Right cardiac atrium (tissue), 5 donors: ENCODE measurements at regions not wholly inside any gene's neighbourhood (a gene's known extent, or its start where the extent isn't known, plus 50 kb on each side); places are given as distances from the start of the nearest gene placed in this dataset.
"Not testable (repeated sequence)": the region's sequence is repeated elsewhere in the genome, so short reads cannot be mapped to it uniquely, and the experiment has no call there.

ENCODE experiments used
- ATAC-seq, 2 donors: fragments of 200-7000 bp; cut with Tn5 transposase; one replicate each; pipeline versions ENCODE4 v1.8.0 to v1.9.1; 2020; ENCODE audit warnings: moderate library complexity in 2 of 2, mild to moderate bottlenecking in 1 of 2
- DNase-seq, 3 donors: peaks; one replicate each; pipeline ENCODE4 v3.0.0-alpha.2; 2020
- H3K27ac ChIP-seq: one replicate; pipeline ENCODE4 v1.5.1; 2013; ENCODE audit warnings: mild to moderate bottlenecking, low read length, control low read depth, moderate library complexity
- H3K27me3 ChIP-seq: one replicate; pipeline ENCODE4 v1.6.1; 2013; ENCODE audit not compliant: control insufficient read depth, insufficient read depth
- H3K4me1 ChIP-seq: one replicate; pipeline ENCODE4 v1.6.1; 2013; ENCODE audit warnings: low read length; ENCODE audit not compliant: control insufficient read depth, insufficient read depth
- H3K4me3 ChIP-seq: one replicate; pipeline ENCODE4 v1.5.1; 2013; ENCODE audit warnings: low read length, control low read depth
- H3K9me3 ChIP-seq: one replicate; pipeline ENCODE4 v1.6.1; 2013; ENCODE audit warnings: low read length; ENCODE audit not compliant: control insufficient read depth
- WGBS: extraction: QIAGEN DNeasy Blood & Tissue Kit; methylation state at CpG from one replicate; pipeline ENCODE4 v1.1.7; 2013; 5-methylcytosine and 5-hydroxymethylcytosine counted together
- intact Hi-C, 4 donors: fragments of 100-400 bp; cut with DNase I; formaldehyde crosslinking; loops; one replicate each; pipeline versions ENCODE4 v1.11.0 to v1.14.0; 2022 to 2023
- donor health status: healthy with polysubstance abuse.
- donor health status: DM: no; HTN: yes; CAD: no.
- donor health status: DM: no; HTN: no; CAD: no.
- donor health status: DM: no; HTN: yes; CAD: no; lungs with severe emphysema.
- donor health status: DM: yes; HTN: yes; CAD: no.

- no peak overlapping the region for H3K27ac ChIP-seq
- no peaks in the 10 kb centered on the region for H3K9me3 ChIP-seq
- H3K4me3 ChIP-seq = no peak overlapping the region
- H3K27me3 ChIP-seq = no peaks in the 10 kb centered on the region
- peaks cover 2% of the 10 kb centered on the region for H3K4me1 ChIP-seq
- DNase-seq (no peak), ATAC-seq (no peak)
- WGBS = 79% methylated on average over 5 of the region's 5 CpGs
- intact Hi-C loops = no loop called here
Measured at GRCh38 chr1:166675213-166675612, 164.1 kb upstream of the POGK start.

GRCh38 chr1:166676981-166677380, 162.3 kb upstream of the POGK start:
- H3K27ac ChIP-seq = no peak overlapping the region
- no peaks in the 10 kb centered on the region for H3K27me3 ChIP-seq
- no peak for DNase-seq
- no peak for ATAC-seq
- no peaks in the 10 kb centered on the region for H3K9me3 ChIP-seq
- H3K4me1 ChIP-seq = peaks cover 2% of the 10 kb centered on the region
- intact Hi-C loops = no loop called here
- H3K4me3 ChIP-seq = no peak overlapping the region

GRCh38 chr1:166679369-166679768, 159.9 kb upstream of the POGK start:
- WGBS = 79% methylated on average over 1 of the region's 1 CpG
- Histone ChIP-seq H3K4me1 (peaks cover 2% of the 10 kb centered on the region), H3K4me3 (no peak overlapping the region), H3K9me3 (no peaks in the 10 kb centered on the region), H3K27ac (no peak overlapping the region), H3K27me3 (no peaks in the 10 kb centered on the region)
- intact Hi-C loops = no loop called here
- DNase-seq (no peak), ATAC-seq (no peak)

- no peaks in the 10 kb centered on the region for H3K4me1 ChIP-seq
- no peaks in the 10 kb centered on the region for H3K9me3 ChIP-seq
- intact Hi-C loops = no loop called here
- ATAC-seq (no peak), DNase-seq (no peak)
- no peak overlapping the region for H3K4me3 ChIP-seq
- no peaks in the 10 kb centered on the region for H3K27me3 ChIP-seq
- WGBS = 97% methylated on average over 1 of the region's 1 CpG
- no peak overlapping the region for H3K27ac ChIP-seq
Measured at GRCh38 chr1:166682588-166682987, 156.7 kb upstream of the POGK start.

GRCh38 chr1:166684669-166685068, 154.6 kb upstream of the POGK start:
- intact Hi-C loops, H3K27ac ChIP-seq, H3K27me3 ChIP-seq, H3K4me1 ChIP-seq, DNase-seq, H3K9me3 ChIP-seq, H3K4me3 ChIP-seq, ATAC-seq: not testable (repeated sequence)

GRCh38 chr1:166685200-166685599, 154.1 kb upstream of the POGK start:
- intact Hi-C loops = no loop called here
- Histone ChIP-seq H3K27ac (no peak overlapping the region), H3K4me1 (no peaks in the 10 kb centered on the region), H3K27me3 (no peaks in the 10 kb centered on the region), H3K4me3 (no peak overlapping the region), H3K9me3 (no peaks in the 10 kb centered on the region)
- WGBS = 70% methylated on average over 1 of the region's 1 CpG
- DNase-seq (no peak), ATAC-seq (no peak)

GRCh38 chr1:166685891-166686290, 153.4 kb upstream of the POGK start:
- H3K4me1 ChIP-seq, ATAC-seq, intact Hi-C loops, DNase-seq, H3K4me3 ChIP-seq, H3K27me3 ChIP-seq, H3K27ac ChIP-seq, H3K9me3 ChIP-seq: not testable (repeated sequence)
- WGBS = 54% methylated on average over 1 of the region's 1 CpG

GRCh38 chr1:166690596-166690995, 148.7 kb upstream of the POGK start:
- intact Hi-C loops, H3K9me3 ChIP-seq, ATAC-seq, H3K27ac ChIP-seq, H3K4me3 ChIP-seq, H3K27me3 ChIP-seq, H3K4me1 ChIP-seq, DNase-seq: not testable (repeated sequence)
- WGBS = 85% methylated on average over 3 of the region's 3 CpGs

GRCh38 chr1:166691476-166691875, 147.8 kb upstream of the POGK start:
- 80% methylated on average over 3 of the region's 3 CpGs for WGBS
- Histone ChIP-seq H3K4me3 (no peak overlapping the region), H3K27me3 (no peaks in the 10 kb centered on the region), H3K4me1 (no peaks in the 10 kb centered on the region), H3K9me3 (no peaks in the 10 kb centered on the region), H3K27ac (no peak overlapping the region)
- ATAC-seq (no peak), DNase-seq (no peak)
- intact Hi-C loops = no loop called here

GRCh38 chr1:166692346-166692745, 146.9 kb upstream of the POGK start:
- no peaks in the 10 kb centered on the region for H3K9me3 ChIP-seq
- ATAC-seq = no peak
- H3K4me1 ChIP-seq = no peaks in the 10 kb centered on the region
- no peak for DNase-seq
- intact Hi-C loops = no loop called here
- no peak overlapping the region for H3K27ac ChIP-seq
- no peaks in the 10 kb centered on the region for H3K27me3 ChIP-seq
- WGBS = 65% methylated on average over 2 of the region's 2 CpGs
- no peak overlapping the region for H3K4me3 ChIP-seq

- Histone ChIP-seq H3K9me3 (no peaks in the 10 kb centered on the region), H3K27ac (no peak overlapping the region), H3K4me3 (no peak overlapping the region), H3K27me3 (no peaks in the 10 kb centered on the region), H3K4me1 (no peaks in the 10 kb centered on the region)
- ATAC-seq = no peak
- 68% methylated on average over 4 of the region's 4 CpGs for WGBS
- no peak for DNase-seq
- intact Hi-C loops = no loop called here
Measured at GRCh38 chr1:166693158-166693557, 146.1 kb upstream of the POGK start.

GRCh38 chr1:166693673-166694297, 145.5 kb upstream of the POGK start:
- no peak overlapping the region for H3K27ac ChIP-seq
- intact Hi-C loops = no loop called here
- no peak for ATAC-seq

More at GRCh38 chr1:166693673-166694297, 145.5 kb upstream of the POGK start:
- WGBS = 57% methylated on average over 4 of the region's 4 CpGs
- H3K4me1 ChIP-seq = no peaks in the 10 kb centered on the region
- no peak overlapping the region for H3K4me3 ChIP-seq
- no peak for DNase-seq
- no peaks in the 10 kb centered on the region for H3K9me3 ChIP-seq
- H3K27me3 ChIP-seq = no peaks in the 10 kb centered on the region
